ENCODE measurements at regions not wholly inside any gene's neighbourhood (a gene's known extent, or its start where the extent isn't known, plus 50 kb on each side); places are given as distances from the start of the nearest gene placed in this dataset.

- H4K20me1 ChIP-seq (ENCODE audit: insufficient read depth, low read length): no peaks in the 10 kb centered on the region
- TF ChIP-seq EZH2 (IDR thresholded peaks at IDR 0.05; ENCODE audit: insufficient read depth, low read length) (no peak), CTCF (IDR thresholded peaks at IDR 0.05; ENCODE audit: insufficient read depth, low read depth, low read length) (no peak)
- no peaks in the 10 kb centered on the region for H3K79me2 ChIP-seq (ENCODE audit: insufficient read depth, low read length)
- H3K27me3 Mint-ChIP-seq (ENCODE audit: low read depth, unreplicated experiment): no peaks in the 10 kb centered on the region
- peaks cover 2% of the 10 kb centered on the region for H3K9me3 ChIP-seq (ENCODE audit: insufficient read depth, low read depth, low read length)
- H3K9me3 Mint-ChIP-seq (ENCODE audit: unreplicated experiment): no peaks in the 10 kb centered on the region
- no peak overlapping the region for H2AFZ ChIP-seq (ENCODE audit: low read depth, low read length)
- H3K36me3 Mint-ChIP-seq (ENCODE audit: low read depth, unreplicated experiment): no peaks in the 10 kb centered on the region
- H3K4me3 Mint-ChIP-seq (ENCODE audit: unreplicated experiment): no peak overlapping the region
- no peak overlapping the region for H3K9ac ChIP-seq (ENCODE audit: low read length)
- no peaks in the 10 kb centered on the region for H3K4me1 Mint-ChIP-seq (ENCODE audit: low read depth, unreplicated experiment)
- H3K27ac ChIP-seq (ENCODE audit: low read depth, low read length): no peak overlapping the region
- no peak overlapping the region for H3K27ac Mint-ChIP-seq (ENCODE audit: unreplicated experiment)
- FAIRE-seq (no peak), DNase-seq (ENCODE audit: low read depth) (no peak)
- H3K4me3 ChIP-seq (ENCODE audit: insufficient read depth, low read depth, low read length): no peak overlapping the region
- H3K36me3 ChIP-seq (ENCODE audit: insufficient read depth, low read length): no peaks in the 10 kb centered on the region
- no peak overlapping the region for H3K4me2 ChIP-seq (ENCODE audit: low read length)
- no peaks in the 10 kb centered on the region for H3K4me1 ChIP-seq (ENCODE audit: insufficient read depth, low read length)
- H3K27me3 ChIP-seq (ENCODE audit: insufficient read depth, low read length): no peaks in the 10 kb centered on the region
These were observed 618.3 kb upstream of the SETBP1 start for GRCh38 chr18:44062345-44062744.

- H3K4me1 Mint-ChIP-seq (ENCODE audit: low read depth, unreplicated experiment): no peaks in the 10 kb centered on the region
- Histone ChIP-seq H3K79me2 (ENCODE audit: insufficient read depth, low read length) (no peaks in the 10 kb centered on the region), H3K4me2 (ENCODE audit: low read length) (no peak overlapping the region), H3K9ac (ENCODE audit: low read length) (no peak overlapping the region), H3K27ac (ENCODE audit: low read depth, low read length) (no peak overlapping the region), H3K9me3 (ENCODE audit: insufficient read depth, low read depth, low read length) (peaks cover under 1% of the 10 kb centered on the region), H2AFZ (ENCODE audit: low read depth, low read length) (no peak overlapping the region), H4K20me1 (ENCODE audit: insufficient read depth, low read length) (no peaks in the 10 kb centered on the region), H3K27me3 (ENCODE audit: insufficient read depth, low read length) (no peaks in the 10 kb centered on the region), H3K36me3 (ENCODE audit: insufficient read depth, low read length) (no peaks in the 10 kb centered on the region), H3K4me1 (ENCODE audit: insufficient read depth, low read length) (no peaks in the 10 kb centered on the region), H3K4me3 (ENCODE audit: insufficient read depth, low read depth, low read length) (no peak overlapping the region)
- H3K27me3 Mint-ChIP-seq (ENCODE audit: low read depth, unreplicated experiment): no peaks in the 10 kb centered on the region
- H3K9me3 Mint-ChIP-seq (ENCODE audit: unreplicated experiment): no peaks in the 10 kb centered on the region
- H3K36me3 Mint-ChIP-seq (ENCODE audit: low read depth, unreplicated experiment): no peaks in the 10 kb centered on the region
- TF ChIP-seq CTCF (IDR thresholded peaks at IDR 0.05; ENCODE audit: insufficient read depth, low read depth, low read length) (no peak), EZH2 (IDR thresholded peaks at IDR 0.05; ENCODE audit: insufficient read depth, low read length) (no peak)
- DNase-seq (ENCODE audit: low read depth): no peak
- FAIRE-seq: no peak
- H3K4me3 Mint-ChIP-seq (ENCODE audit: unreplicated experiment): no peak overlapping the region
- no peak overlapping the region for H3K27ac Mint-ChIP-seq (ENCODE audit: unreplicated experiment)
These were observed 615.5 kb upstream of the SETBP1 start for GRCh38 chr18:44065206-44065605.

- Mint-ChIP-seq H3K27me3 (ENCODE audit: low read depth, unreplicated experiment) (no peaks in the 10 kb centered on the region), H3K4me1 (ENCODE audit: low read depth, unreplicated experiment) (no peaks in the 10 kb centered on the region), H3K4me3 (ENCODE audit: unreplicated experiment) (no peak overlapping the region), H3K36me3 (ENCODE audit: low read depth, unreplicated experiment) (no peaks in the 10 kb centered on the region), H3K27ac (ENCODE audit: unreplicated experiment) (no peak overlapping the region), H3K9me3 (ENCODE audit: unreplicated experiment) (no peaks in the 10 kb centered on the region)
- H3K9me3 ChIP-seq (ENCODE audit: insufficient read depth, low read depth, low read length): no peaks in the 10 kb centered on the region
- H3K9ac ChIP-seq (ENCODE audit: low read length): no peak overlapping the region
- H3K27ac ChIP-seq (ENCODE audit: low read depth, low read length): no peak overlapping the region
- H3K4me3 ChIP-seq (ENCODE audit: insufficient read depth, low read depth, low read length): no peak overlapping the region
- TF ChIP-seq CTCF (IDR thresholded peaks at IDR 0.05; ENCODE audit: insufficient read depth, low read depth, low read length): no peak
- H3K36me3 ChIP-seq (ENCODE audit: insufficient read depth, low read length): no peaks in the 10 kb centered on the region
- H2AFZ ChIP-seq (ENCODE audit: low read depth, low read length): no peak overlapping the region
- DNase-seq (ENCODE audit: low read depth): no peak
- no peaks in the 10 kb centered on the region for H4K20me1 ChIP-seq (ENCODE audit: insufficient read depth, low read length)
- no peak overlapping the region for H3K4me2 ChIP-seq (ENCODE audit: low read length)
- no peaks in the 10 kb centered on the region for H3K27me3 ChIP-seq (ENCODE audit: insufficient read depth, low read length)
- H3K4me1 ChIP-seq (ENCODE audit: insufficient read depth, low read length): no peaks in the 10 kb centered on the region
- no peak for FAIRE-seq
- H3K79me2 ChIP-seq (ENCODE audit: insufficient read depth, low read length): no peaks in the 10 kb centered on the region
These were observed 614.1 kb upstream of the SETBP1 start for GRCh38 chr18:44066541-44066940.
